B cell (primary cell): ENCODE measurements at regions not wholly inside any gene's neighbourhood (a gene's known extent, or its start where the extent isn't known, plus 50 kb on each side); places are given as distances from the start of the nearest gene placed in this dataset.

Experiments
- CTCF ChIP-seq: fragments of 200-600 bp; IDR thresholded peaks from one replicate; pipeline ENCODE4 v1.8.0; 2022; ENCODE audit warnings: antibody characterized with exemption, mild to moderate bottlenecking
- EZH2 ChIP-seq: IDR thresholded peaks from 2 replicates; pipeline ENCODE4 v1.6.1; 2012; ENCODE audit warnings: borderline replicate concordance, low read depth, mild to moderate bottlenecking, moderate library complexity, low read length; ENCODE audit not compliant: insufficient read depth, poor library complexity, severe bottlenecking

DNA sequence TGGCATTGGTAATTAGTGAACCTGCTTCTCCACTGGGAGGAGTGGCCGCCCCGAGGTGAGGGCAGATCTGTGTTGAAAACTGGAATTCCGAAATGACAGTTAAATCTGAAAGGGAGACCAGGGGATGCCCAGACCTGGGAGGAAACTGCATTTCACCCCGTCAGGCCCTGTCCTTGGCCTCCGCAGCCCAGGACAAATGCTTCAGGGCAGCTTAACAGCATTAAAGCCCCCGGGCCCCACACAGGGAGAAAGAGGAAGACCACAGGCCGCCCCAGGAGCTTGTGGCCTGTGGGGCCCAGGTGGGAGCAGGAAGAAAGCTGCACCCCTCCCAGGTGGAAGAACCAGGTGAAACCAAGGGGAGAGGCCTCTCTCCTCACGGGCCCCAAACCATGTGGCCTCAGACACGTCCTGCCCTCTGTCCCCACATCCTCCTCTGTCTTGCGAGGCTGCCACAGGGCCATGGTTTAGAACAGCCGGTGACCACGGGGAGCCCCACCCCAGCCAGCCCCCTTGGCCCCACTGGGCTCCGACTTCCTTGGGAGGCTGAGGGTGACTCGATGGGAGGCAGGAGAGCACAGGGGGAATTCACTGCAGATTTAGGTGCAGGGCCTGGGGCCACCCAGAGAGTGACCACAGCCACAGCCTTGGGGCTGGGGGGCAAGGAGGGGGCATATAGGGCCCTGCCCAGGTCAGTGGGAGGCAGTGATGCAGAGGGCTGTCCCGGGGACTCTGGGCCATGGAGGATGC lies 265.4 kb downstream of the ADGRD1 start:
- TF ChIP-seq CTCF: no peak
- TF ChIP-seq EZH2: no peak
